ENCODE measurements at regions not wholly inside any gene's neighbourhood (a gene's known extent, or its start where the extent isn't known, plus 50 kb on each side); places are given as distances from the start of the nearest gene placed in this dataset.
"Not testable (repeated sequence)": the region's sequence is repeated elsewhere in the genome, so short reads cannot be mapped to it uniquely, and the experiment has no call there.

- no peak for DNase-seq (ENCODE audit: low read depth, low spot score)
These were observed 334.0 kb upstream of the CLEC14A start for GRCh38 chr14:38589747-38590350.

- DNase-seq (ENCODE audit: low read depth, low spot score): no peak
These were observed 327.6 kb upstream of the CLEC14A start for GRCh38 chr14:38583471-38583870.

- DNase-seq (ENCODE audit: low read depth, low spot score): peak; percentile 27
These were observed 322.4 kb upstream of the CLEC14A start for GRCh38 chr14:38578278-38578681.

GRCh38 chr14:38567703-38568102, 311.8 kb upstream of the CLEC14A start:
- no peak for DNase-seq (ENCODE audit: low read depth, low spot score)

GRCh38 chr14:38561657-38562056, 305.8 kb upstream of the CLEC14A start:
- DNase-seq (ENCODE audit: low read depth, low spot score): no peak

GRCh38 chr14:38559711-38560110, 303.8 kb upstream of the CLEC14A start:
- no peak for DNase-seq (ENCODE audit: low read depth, low spot score)

GRCh38 chr14:38557391-38557790, 301.5 kb upstream of the CLEC14A start:
- not testable (repeated sequence) for DNase-seq (ENCODE audit: low read depth, low spot score)

- DNase-seq (ENCODE audit: low read depth, low spot score): no peak
These were observed 300.4 kb upstream of the CLEC14A start for GRCh38 chr14:38556252-38556651.

- DNase-seq (ENCODE audit: low read depth, low spot score): no peak
These were observed 298.1 kb upstream of the CLEC14A start for GRCh38 chr14:38554026-38554425.

- DNase-seq (ENCODE audit: low read depth, low spot score): no peak
These were observed 297.7 kb upstream of the CLEC14A start for GRCh38 chr14:38553586-38553985.

GRCh38 chr14:38549564-38549963, 293.7 kb upstream of the CLEC14A start:
- no peak for DNase-seq (ENCODE audit: low read depth, low spot score)

- DNase-seq (ENCODE audit: low read depth, low spot score): no peak
These were observed 292.1 kb upstream of the CLEC14A start for GRCh38 chr14:38547961-38548490.

- no peak for DNase-seq (ENCODE audit: low read depth, low spot score)
These were observed 291.1 kb upstream of the CLEC14A start for GRCh38 chr14:38546932-38547551.

GRCh38 chr14:38544776-38545175, 288.9 kb upstream of the CLEC14A start:
- DNase-seq (ENCODE audit: low read depth, low spot score): no peak

GRCh38 chr14:38543851-38544250, 288.0 kb upstream of the CLEC14A start:
- DNase-seq (ENCODE audit: low read depth, low spot score): not testable (repeated sequence)

- not testable (repeated sequence) for DNase-seq (ENCODE audit: low read depth, low spot score)
These were observed 282.2 kb upstream of the CLEC14A start for GRCh38 chr14:38538053-38538452.

- DNase-seq (ENCODE audit: low read depth, low spot score): no peak
These were observed 280.6 kb upstream of the CLEC14A start for GRCh38 chr14:38536376-38537038.

- DNase-seq (ENCODE audit: low read depth, low spot score): no peak
These were observed 272.7 kb upstream of the CLEC14A start for GRCh38 chr14:38528582-38528981.

- no peak for DNase-seq (ENCODE audit: low read depth, low spot score)
These were observed 271.6 kb upstream of the CLEC14A start for GRCh38 chr14:38527502-38527878.

GRCh38 chr14:38526826-38527501, 271.1 kb upstream of the CLEC14A start:
- DNase-seq (ENCODE audit: low read depth, low spot score): no peak

- no peak for DNase-seq (ENCODE audit: low read depth, low spot score)
These were observed 269.0 kb upstream of the CLEC14A start for GRCh38 chr14:38524636-38525509.

Measured in ELF-1 (cell line).